Anterior cingulate cortex (tissue), 58 donors: ENCODE measurements at regions not wholly inside any gene's neighbourhood (a gene's known extent, or its start where the extent isn't known, plus 50 kb on each side); places are given as distances from the start of the nearest gene placed in this dataset.
"Not testable (repeated sequence)": the region's sequence is repeated elsewhere in the genome, so short reads cannot be mapped to it uniquely, and the experiment has no call there.

Experiments
- DNase-seq, 58 donors: peaks; one replicate each; lab custom pipeline; 2025; lab: John Stamatoyannopoulos, UW

- no peak for DNase-seq
These were observed 93.1 kb upstream of the S1PR3 start for GRCh38 chr9:88898039-88898720.

GRCh38 chr9:88905506-88905905 is 85.8 kb upstream of the S1PR3 start:
- DNase-seq = no peak

- DNase-seq = no peak
These were observed 75.4 kb upstream of the S1PR3 start for GRCh38 chr9:88915916-88916315.

GRCh38 chr9:88916894-88917293 is 74.4 kb upstream of the S1PR3 start:
- no peak for DNase-seq

GRCh38 chr9:88917375-88917774 is 73.9 kb upstream of the S1PR3 start:
- DNase-seq = no peak

GRCh38 chr9:88918537-88918936 is 72.7 kb upstream of the S1PR3 start:
- DNase-seq = not testable (repeated sequence)

GRCh38 chr9:88920645-88921044 is 70.6 kb upstream of the S1PR3 start:
- DNase-seq = no peak

GRCh38 chr9:88922091-88922490 is 69.2 kb upstream of the S1PR3 start:
- no peak for DNase-seq

- no peak for DNase-seq
These were observed 68.2 kb upstream of the S1PR3 start for GRCh38 chr9:88923092-88923491.

GRCh38 chr9:88923653-88924288 is 67.5 kb upstream of the S1PR3 start:
- DNase-seq = no peak

- DNase-seq = no peak
These were observed 65.8 kb upstream of the S1PR3 start for GRCh38 chr9:88925481-88925880.

- no peak for DNase-seq
These were observed 64.3 kb upstream of the S1PR3 start for GRCh38 chr9:88926781-88927505.

GRCh38 chr9:88927510-88927909 is 63.8 kb upstream of the S1PR3 start:
- DNase-seq = no peak

- no peak for DNase-seq
These were observed 60.6 kb upstream of the S1PR3 start for GRCh38 chr9:88930716-88931115.

- no peak for DNase-seq
These were observed 58.5 kb upstream of the S1PR3 start for GRCh38 chr9:88932766-88933165.

GRCh38 chr9:88933607-88934379 is 57.5 kb upstream of the S1PR3 start:
- no peak for DNase-seq

- DNase-seq = no peak
These were observed 56.3 kb upstream of the S1PR3 start for GRCh38 chr9:88934876-88935535.

- DNase-seq = no peak
These were observed 55.1 kb upstream of the S1PR3 start for GRCh38 chr9:88936132-88936531.

- no peak for DNase-seq
These were observed 54.6 kb upstream of the S1PR3 start for GRCh38 chr9:88936668-88937067.

- no peak for DNase-seq
These were observed 54.0 kb upstream of the S1PR3 start for GRCh38 chr9:88937248-88937647.
